Stimulated activated CD8-positive, alpha-beta memory T cell treated with anti-CD3 and anti-CD28 coated beads, Interleukin-7, amount 100 ng/mL, for 48 hours (primary cell): ENCODE measurements at regions not wholly inside any gene's neighbourhood (a gene's known extent, or its start where the extent isn't known, plus 50 kb on each side); places are given as distances from the start of the nearest gene placed in this dataset.

Source experiments
- DNase-seq, 2 donors: peaks; one replicate each; pipeline ENCODE4 v3.0.0-alpha.2; 2020; ENCODE audit warnings: low read depth in 1 of 2; ENCODE audit errors: extremely low read depth in 1 of 2

- no peak for DNase-seq
These were observed 203.4 kb upstream of the ZNF507 start for GRCh38 chr19:32141840-32142511.

DNA sequence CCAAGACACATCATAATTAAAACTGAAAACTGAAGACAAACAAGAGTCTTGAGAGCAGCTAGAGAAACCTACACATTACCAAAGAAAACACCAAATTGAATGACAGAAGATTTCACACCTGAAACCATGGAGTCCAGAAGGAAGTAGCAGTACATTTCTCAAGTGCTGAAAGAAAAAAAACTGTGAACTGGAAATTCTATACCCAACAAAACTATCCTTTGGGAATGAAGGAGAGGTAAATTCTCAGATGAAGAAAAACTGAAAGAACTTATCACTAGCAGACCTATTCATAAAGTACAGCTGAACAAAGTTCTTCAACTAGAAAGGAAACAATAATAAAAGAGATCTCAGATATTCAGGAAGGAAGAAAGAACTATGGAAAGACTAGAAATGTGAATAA is 198.7 kb upstream of the ZNF507 start:
- no peak for DNase-seq

DNA sequence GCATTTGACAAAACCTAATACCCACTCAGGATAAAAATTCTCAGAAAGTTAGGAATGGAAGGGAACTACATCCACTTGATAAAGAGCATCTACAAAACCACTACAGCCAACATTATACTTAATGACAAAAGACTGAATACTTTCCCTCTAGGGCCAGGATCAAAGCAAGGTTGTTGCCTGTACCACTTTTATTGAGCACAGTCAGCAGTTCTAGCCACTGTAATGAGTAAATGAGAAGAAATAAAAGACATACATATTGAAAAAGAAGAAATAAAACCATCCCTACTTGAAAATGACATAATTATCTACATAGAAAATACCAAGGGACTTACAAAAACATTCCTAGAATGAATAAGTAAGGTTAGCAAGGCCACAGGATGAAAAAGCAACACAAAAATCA is 194.8 kb upstream of the ZNF507 start:
- no peak for DNase-seq

DNA sequence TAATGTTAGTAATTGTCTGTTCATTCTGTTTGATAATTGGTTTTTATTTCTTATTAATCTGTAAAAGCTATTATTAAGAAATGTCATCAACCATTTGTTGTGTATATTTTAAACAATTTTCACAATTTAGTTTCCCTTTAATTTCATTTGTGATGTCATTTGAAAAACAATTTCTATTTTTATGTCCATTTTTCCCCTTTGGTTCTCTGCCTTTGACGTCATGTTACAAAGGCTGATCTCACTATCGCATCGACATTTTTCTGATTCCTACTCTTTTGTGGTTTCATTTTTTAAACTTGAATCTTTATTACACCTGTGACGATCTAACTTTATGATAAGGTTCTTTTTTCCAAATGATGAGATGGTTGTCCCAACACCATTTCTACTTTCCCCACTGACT is 191.0 kb upstream of the ZNF507 start:
- no peak for DNase-seq

DNA sequence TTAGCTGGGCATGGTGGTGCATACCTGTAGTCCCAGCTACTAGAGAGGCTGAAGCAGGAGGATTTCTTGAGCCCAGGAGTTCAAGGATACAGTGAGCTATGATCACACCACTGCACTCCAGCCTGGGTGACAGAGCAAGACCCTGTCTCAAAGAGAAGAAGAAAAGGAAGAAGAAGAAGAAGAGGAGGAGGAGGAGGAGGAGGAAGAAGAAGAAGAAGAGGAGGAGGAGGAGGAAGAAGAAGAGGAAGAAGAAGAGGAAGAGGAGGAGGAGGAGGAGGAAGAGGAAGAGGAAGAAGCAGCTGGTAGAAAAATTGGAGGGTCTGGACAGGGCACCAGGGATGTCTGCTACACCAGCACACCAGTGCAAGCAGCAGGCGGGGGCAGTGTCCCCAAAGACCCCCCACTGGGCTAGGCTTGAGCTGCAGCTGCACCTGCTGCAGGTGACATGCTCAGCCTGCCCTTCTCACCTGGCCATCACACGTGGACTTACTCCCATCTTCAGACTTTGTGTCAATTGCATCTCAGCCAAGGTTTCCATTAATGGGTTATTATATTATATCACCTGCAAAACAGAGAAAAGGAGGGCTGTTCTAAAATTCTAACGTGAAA is 180.9 kb upstream of the ZNF507 start:
- DNase-seq: no peak

DNA sequence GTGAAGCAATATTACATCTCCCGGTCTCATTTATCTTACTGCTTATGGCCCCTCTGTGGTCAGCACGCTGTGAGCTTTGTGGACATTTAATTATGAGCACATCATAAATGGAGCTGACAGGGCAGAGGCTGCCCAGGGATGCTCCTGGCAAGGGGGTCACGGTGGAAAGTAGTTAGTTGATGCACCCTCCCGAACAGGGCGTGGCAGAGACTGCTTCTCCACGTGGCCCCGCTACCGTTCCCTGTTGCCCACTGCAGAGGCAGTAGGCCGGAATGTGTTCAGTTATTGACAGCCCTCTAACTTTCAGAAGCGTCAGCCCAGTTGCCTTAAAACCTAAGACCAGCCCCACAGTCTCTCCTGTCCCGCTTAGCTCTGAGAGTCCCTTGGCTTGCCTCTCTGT is 180.3 kb upstream of the ZNF507 start:
- DNase-seq: no peak

DNA sequence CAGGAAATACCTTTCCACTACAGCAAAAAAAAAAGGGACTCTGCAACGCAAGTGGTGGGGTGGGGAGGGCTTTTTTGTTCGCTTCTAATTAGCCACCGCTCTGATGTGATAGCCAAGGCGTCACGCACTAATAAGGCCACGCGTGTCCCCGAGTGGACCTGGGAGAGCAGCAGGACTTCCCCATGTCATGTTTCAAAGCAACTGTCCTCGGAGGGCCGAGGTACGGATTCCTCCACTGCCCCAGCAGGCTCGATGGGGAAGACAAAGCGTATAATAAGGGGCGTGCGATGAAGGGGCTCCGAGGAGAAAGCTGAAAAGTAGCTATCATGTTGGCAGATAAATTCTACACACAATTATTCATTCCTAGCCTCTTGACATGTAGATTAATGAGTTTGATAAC is 179.7 kb upstream of the ZNF507 start:
- no peak for DNase-seq

DNA sequence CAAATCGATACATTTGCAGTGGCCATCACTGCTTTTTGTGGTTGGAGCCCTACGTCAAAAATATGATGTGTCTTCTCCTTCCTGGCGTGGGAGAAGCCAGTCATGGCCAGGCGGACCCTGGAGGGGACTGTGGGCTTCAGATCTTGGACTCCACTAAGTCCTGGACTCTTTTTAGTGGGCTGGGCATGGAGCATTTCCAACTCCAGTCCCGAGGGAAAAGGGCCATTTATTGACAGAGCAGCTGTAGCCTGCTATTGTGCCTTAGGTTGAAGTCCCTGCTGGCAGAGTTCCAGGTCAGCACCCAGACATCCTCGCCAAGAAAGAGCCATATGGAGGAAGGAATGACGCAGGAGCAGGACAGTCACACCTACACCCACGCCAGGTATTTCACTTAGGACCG is 179.2 kb upstream of the ZNF507 start:
- DNase-seq: no peak

- no peak for DNase-seq
These were observed 177.3 kb upstream of the ZNF507 start for GRCh38 chr19:32168111-32168510.

- DNase-seq: no peak
These were observed 176.8 kb upstream of the ZNF507 start for GRCh38 chr19:32168606-32169005.

GRCh38 chr19:32171719-32172151 is 173.7 kb upstream of the ZNF507 start:
- DNase-seq: no peak

DNA sequence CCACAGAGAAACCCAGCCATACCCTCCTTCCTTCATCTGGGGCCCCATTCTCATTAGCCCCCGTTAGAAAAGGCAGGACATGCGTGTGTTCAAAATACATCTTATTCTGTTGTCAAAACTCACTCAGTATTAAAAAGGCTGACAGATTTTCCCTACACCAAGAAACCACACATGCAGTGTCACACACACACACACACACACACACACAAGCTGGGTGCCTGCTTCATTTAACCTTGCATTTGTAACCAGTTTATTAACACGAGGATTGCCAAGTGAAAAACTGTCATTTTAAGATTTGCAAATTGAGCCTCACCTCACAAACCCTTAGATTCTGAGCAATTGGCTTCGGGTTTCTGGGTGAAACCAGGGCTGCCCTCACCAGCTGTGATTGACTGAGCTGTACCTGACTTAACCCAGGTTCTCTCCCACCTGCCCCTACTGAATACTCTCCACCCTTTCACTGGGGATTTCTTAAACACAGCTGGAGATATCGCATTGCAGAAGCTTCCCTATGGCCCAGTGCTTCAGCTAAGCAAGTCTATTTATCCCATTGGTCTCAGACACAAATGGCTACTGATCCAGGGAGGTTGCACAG is 172.7 kb upstream of the ZNF507 start:
- DNase-seq: no peak

DNA sequence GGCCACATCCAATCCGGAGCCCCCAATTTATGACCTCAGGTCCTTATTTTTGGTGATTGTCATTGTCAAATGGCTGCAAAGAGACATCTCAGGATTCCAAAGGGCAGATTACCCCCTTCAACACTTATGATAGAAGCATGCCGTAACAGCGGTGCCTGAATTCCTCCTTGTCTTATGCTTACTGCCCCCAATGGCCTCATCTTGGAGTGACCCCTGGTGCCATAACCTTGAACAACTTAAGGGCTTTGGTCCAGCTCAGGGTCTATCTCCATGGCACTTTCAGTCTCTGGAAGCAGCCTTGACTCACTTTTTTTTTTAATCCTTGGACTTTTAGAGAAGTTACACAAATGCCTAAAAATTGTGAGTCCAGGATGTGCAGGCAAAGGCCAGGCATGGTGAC is 171.6 kb upstream of the ZNF507 start:
- no peak for DNase-seq

DNA sequence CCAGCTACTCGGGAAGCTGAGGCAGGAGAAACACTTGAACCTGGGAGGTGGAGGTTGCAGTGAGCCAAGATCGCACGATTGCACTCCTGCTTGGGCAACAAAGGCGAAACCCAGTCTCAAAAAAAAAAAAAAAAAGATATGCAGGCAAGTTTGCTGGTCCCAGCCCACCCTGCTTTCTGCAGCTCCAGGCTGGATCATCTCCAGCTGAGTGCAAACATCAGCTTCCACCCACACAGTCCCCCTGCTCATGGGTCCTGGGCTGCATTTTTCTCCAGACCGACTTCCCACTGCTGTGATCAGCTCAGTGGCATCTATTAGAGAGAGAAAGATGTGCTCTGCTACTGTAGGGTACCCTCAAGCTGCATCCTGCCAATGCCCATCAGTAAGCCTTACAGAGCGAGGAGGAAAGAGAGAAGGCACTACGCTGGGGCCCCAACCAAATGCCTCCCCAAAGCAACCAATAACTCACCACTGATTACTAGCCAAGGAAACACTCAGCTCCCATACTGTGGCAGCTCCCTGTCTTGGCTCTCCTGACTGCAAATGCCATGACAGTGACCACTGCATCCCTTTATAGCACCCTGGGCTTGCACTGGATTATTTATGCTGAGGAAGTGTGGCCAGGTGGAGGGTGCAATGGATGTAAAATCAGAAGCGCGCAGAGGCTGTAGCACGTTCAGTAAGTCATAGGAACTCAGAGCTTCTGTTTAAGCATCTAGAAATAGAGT is 170.9 kb upstream of the ZNF507 start:
- DNase-seq: no peak

- DNase-seq: no peak
These were observed 168.8 kb upstream of the ZNF507 start for GRCh38 chr19:32176591-32176990.

GRCh38 chr19:32177686-32178085 is 167.7 kb upstream of the ZNF507 start:
- no peak for DNase-seq

GRCh38 chr19:32178401-32178800 is 167.0 kb upstream of the ZNF507 start:
- no peak for DNase-seq

DNA sequence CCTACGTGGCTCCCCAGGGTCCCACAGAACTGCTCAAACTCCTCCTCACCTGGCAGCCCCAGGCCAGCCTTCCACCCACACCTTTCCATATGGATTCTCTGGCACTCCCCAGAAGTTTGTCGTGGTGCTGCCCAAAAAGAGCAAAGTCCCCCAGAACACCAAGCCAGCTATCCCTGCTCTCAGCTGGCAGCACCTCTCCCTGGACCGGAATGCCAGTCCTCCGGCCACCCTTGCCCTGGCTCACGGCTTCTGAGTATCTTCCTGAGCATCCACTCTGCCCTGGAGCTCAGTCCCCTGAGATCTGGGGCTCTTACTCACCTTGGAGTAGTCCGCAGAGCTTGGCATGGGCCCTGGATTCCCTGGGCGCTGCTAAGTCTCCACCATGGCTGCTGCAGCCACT is 166.5 kb upstream of the ZNF507 start:
- no peak for DNase-seq

GRCh38 chr19:32181216-32181920 is 164.0 kb upstream of the ZNF507 start:
- DNase-seq: no peak

DNA sequence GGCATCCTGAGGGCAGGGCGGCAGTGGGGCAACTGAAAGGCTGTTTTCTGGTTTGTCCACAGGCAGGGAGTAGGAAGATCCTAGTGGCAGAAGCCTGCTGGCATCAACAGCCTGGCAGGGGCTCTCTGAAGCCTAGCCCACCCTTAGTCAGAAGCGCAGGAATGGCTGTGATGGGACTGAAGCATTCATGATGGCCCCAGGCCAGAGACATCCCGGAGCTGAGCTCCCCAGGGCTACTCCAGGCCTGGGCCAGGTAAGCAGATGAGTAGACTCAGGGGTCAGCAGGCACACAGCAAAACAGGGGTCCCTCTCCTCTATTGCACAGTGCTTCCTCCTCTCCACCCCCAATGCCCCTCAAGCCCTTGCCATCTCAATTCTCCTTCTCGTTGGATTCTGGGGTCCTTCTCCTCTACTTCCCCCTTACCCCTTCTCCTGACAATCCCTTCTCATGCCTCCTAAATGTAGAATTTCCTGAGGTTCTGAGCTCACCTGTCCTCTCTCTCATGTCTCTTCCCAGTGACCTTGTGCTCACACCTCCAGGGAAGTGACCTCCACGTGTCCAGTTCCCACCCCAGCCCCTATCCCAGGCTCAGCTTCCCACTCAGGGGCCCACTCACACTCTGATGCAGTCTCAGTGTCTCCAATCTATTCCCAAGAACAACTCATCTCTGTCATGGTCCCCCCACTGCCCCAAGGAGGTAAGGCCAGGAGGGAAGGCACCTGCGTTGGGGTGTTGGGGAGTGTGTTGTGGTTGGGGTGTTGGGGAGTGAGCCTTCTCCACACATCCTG is 158.7 kb upstream of the ZNF507 start:
- no peak for DNase-seq
